ENCODE measurements at regions not wholly inside any gene's neighbourhood (a gene's known extent, or its start where the extent isn't known, plus 50 kb on each side); places are given as distances from the start of the nearest gene placed in this dataset.
"Not testable (repeated sequence)": the region's sequence is repeated elsewhere in the genome, so short reads cannot be mapped to it uniquely, and the experiment has no call there.

- H3K4me3 ChIP-seq: no peak overlapping the region
- no peak for DNase-seq (ENCODE audit: low read depth in 1 of 2, low spot score in 2 of 2)
- H3K27ac ChIP-seq: no peak overlapping the region
- H3K9me3 ChIP-seq (replicated peaks): no peaks in the 10 kb centered on the region
- H3K36me3 ChIP-seq: no peaks in the 10 kb centered on the region
- no peaks in the 10 kb centered on the region for H3K27me3 ChIP-seq (replicated peaks)
- H3K4me1 ChIP-seq (replicated peaks): no peaks in the 10 kb centered on the region
Measured at GRCh38 chr2:183684686-183685085, 560.4 kb downstream of the NUP35 start.

DNA sequence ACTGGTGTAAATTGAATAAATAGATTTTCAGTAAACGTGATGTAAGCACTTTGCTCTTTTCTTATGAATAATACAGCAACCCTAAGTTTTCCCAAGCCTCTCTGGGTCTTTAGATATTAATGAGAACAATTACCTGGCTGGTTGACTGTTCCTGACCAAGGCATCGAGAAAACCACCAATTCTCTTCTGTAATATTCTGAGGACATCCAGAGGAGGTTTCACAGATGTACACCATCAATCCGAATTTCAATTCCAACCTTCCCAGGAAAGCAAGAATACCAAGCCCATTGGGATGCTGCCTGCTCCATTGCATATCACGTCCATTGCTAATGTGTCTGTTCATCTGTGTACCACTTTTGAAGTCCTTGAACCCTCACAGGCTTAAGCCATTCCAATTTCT lies 571.8 kb downstream of the NUP35 start:
- Histone ChIP-seq H3K9me3 (replicated peaks) (no peaks in the 10 kb centered on the region), H3K27ac (no peak overlapping the region)

DNA sequence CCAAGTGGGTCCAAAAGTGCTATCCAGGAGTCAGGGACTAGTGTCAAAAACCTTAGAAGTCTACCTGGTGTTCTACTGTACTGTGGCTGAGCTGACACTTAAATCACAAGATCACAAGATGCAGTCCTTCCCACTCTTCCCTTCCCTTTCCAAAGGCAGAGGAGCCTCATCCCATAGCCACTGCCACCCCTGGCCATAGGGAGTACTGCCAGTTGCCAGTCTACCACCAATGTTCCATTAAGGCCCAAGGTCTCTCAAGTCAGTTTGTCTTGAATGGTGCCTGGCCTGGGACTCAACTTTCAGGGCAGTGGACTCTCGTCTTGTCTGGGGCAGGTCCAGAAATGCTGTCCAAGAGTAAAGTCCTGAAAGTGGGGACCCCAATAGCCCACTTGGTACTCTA lies 585.6 kb downstream of the NUP35 start:
- H3K27ac ChIP-seq: no peak overlapping the region
- H3K27me3 ChIP-seq (replicated peaks): no peaks in the 10 kb centered on the region

More for the DNA sequence above, 571.8 kb downstream of the NUP35 start:
- DNase-seq (ENCODE audit: low read depth in 1 of 2, low spot score in 2 of 2): no peak
- no peak overlapping the region for H3K4me3 ChIP-seq
- no peaks in the 10 kb centered on the region for H3K36me3 ChIP-seq
- H3K27me3 ChIP-seq (replicated peaks): no peaks in the 10 kb centered on the region
- H3K4me1 ChIP-seq (replicated peaks): no peaks in the 10 kb centered on the region

GRCh38 chr2:183718246-183718645 lies 594.0 kb downstream of the NUP35 start:
- no peaks in the 10 kb centered on the region for H3K4me1 ChIP-seq (replicated peaks)
- no peak overlapping the region for H3K27ac ChIP-seq
- H3K4me3 ChIP-seq: no peak overlapping the region
- no peaks in the 10 kb centered on the region for H3K27me3 ChIP-seq (replicated peaks)
- DNase-seq (ENCODE audit: low read depth in 1 of 2, low spot score in 2 of 2): no peak
- H3K9me3 ChIP-seq (replicated peaks): no peaks in the 10 kb centered on the region
- H3K36me3 ChIP-seq: no peaks in the 10 kb centered on the region

More for the DNA sequence above, 585.6 kb downstream of the NUP35 start:
- no peak for DNase-seq (ENCODE audit: low read depth in 1 of 2, low spot score in 2 of 2)
- no peaks in the 10 kb centered on the region for H3K4me1 ChIP-seq (replicated peaks)
- H3K9me3 ChIP-seq (replicated peaks): no peaks in the 10 kb centered on the region
- no peak overlapping the region for H3K4me3 ChIP-seq
- H3K36me3 ChIP-seq: no peaks in the 10 kb centered on the region

DNA sequence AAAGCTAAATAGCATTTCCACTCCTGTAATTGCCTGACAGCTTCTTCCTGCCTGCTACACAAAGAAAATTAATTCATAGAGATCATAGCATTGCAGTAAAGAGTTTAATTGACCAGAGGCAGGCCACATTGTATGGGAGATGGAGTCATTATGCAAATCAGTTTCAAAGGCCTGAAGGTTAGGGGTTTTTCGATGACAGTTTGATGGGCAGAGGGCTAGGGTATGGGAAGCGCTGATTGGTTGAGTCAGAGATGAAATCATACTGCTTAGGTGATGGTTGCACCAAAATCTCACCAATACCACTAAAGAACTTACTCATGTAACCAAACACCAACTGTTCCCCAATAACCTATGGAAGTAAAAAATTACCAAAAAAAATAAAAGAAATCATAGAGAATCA lies 599.0 kb downstream of the NUP35 start:
- H3K9me3 ChIP-seq (replicated peaks): no peaks in the 10 kb centered on the region; the same call in 1 of the 2 replicates
- DNase-seq (ENCODE audit: low read depth in 1 of 2, low spot score in 2 of 2): no peak

DNA sequence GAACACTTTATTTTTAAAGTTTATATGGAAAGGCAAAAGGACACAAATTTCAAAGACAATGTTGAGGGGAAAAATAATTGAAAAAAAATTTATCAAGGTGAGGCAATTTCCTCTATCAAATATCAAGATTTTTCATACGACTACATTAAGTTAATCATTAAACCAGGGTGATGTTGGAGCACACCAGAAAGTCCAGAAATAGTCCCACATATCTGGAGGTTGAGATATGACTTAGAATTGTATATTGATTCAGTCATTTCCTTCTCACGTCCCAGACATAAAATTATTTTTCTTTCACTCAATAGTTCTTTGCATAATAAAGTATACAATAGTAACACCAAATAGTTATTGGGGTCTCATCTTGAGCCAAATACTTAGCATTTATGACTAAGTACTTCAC lies 605.1 kb downstream of the NUP35 start:
- Histone ChIP-seq H3K27ac (no peak overlapping the region), H3K4me3 (no peak overlapping the region), H3K27me3 (replicated peaks) (no peaks in the 10 kb centered on the region), H3K36me3 (no peaks in the 10 kb centered on the region), H3K9me3 (replicated peaks) (no peaks in the 10 kb centered on the region; the same call in 1 of the 2 replicates), H3K4me1 (replicated peaks) (no peaks in the 10 kb centered on the region)
- no peak for DNase-seq (ENCODE audit: low read depth in 1 of 2, low spot score in 2 of 2)

More for the DNA sequence above, 599.0 kb downstream of the NUP35 start:
- H3K27me3 ChIP-seq (replicated peaks): no peaks in the 10 kb centered on the region
- H3K4me3 ChIP-seq: no peak overlapping the region
- H3K4me1 ChIP-seq (replicated peaks): no peaks in the 10 kb centered on the region
- H3K27ac ChIP-seq: no peak overlapping the region
- H3K36me3 ChIP-seq: no peaks in the 10 kb centered on the region

DNA sequence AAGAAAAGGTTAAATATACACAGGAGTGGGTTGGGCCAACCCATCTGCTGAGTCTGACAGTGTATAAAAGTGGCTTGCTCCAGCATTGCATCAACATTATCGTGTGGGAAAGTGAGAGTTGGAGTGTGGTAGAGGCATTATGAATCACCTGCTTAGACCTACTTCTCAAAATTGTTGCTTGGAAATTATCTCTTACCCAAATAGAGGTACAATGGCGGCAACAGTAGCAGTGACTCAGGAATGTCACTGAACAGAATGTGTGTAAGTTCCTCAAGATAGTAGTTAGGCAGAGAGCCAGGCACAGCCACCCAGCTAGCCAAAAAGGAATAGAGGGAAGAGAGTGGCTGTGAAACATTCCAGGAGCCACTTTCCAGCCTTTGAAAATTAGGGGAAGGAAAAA lies 616.0 kb downstream of the NUP35 start:
- Histone ChIP-seq H3K4me3 (no peak overlapping the region), H3K27ac (no peak overlapping the region), H3K36me3 (no peaks in the 10 kb centered on the region), H3K27me3 (replicated peaks) (no peaks in the 10 kb centered on the region), H3K4me1 (replicated peaks) (no peaks in the 10 kb centered on the region), H3K9me3 (replicated peaks) (no peaks in the 10 kb centered on the region)
- no peak for DNase-seq (ENCODE audit: low read depth in 1 of 2, low spot score in 2 of 2)

- no peak for DNase-seq (ENCODE audit: low read depth in 1 of 2, low spot score in 2 of 2)
- Histone ChIP-seq H3K27ac (no peak overlapping the region), H3K36me3 (no peaks in the 10 kb centered on the region), H3K9me3 (replicated peaks) (no peaks in the 10 kb centered on the region), H3K4me1 (replicated peaks) (no peaks in the 10 kb centered on the region), H3K27me3 (replicated peaks) (no peaks in the 10 kb centered on the region), H3K4me3 (no peak overlapping the region)
Measured at GRCh38 chr2:183752571-183752970, 628.3 kb downstream of the NUP35 start.

DNA sequence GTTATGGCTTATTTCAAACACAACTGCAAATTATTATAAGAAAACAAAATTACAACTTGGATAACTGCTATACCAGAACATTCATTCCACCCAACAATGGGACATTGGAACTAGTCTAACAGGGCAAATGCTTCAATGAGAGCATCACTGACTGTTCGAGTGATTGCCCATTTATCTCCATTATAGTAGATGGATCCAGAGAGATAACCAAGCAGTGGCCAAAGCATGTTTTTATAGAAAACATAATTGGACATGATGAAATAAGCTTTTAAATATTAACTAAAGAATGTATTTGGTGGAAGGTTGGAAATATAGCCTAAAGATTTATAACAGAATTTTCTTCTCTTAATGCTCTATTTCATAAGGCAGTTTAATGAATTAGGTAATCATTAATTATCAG lies 634.8 kb downstream of the NUP35 start:
- no peaks in the 10 kb centered on the region for H3K36me3 ChIP-seq
- H3K4me3 ChIP-seq: no peak overlapping the region
- no peaks in the 10 kb centered on the region for H3K9me3 ChIP-seq (replicated peaks)
- H3K4me1 ChIP-seq (replicated peaks): no peaks in the 10 kb centered on the region
- H3K27me3 ChIP-seq (replicated peaks): no peaks in the 10 kb centered on the region
- no peak for DNase-seq (ENCODE audit: low read depth in 1 of 2, low spot score in 2 of 2)
- H3K27ac ChIP-seq: no peak overlapping the region

- Histone ChIP-seq H3K9me3 (replicated peaks) (no peaks in the 10 kb centered on the region), H3K4me3 (no peak overlapping the region), H3K36me3 (no peaks in the 10 kb centered on the region), H3K27me3 (replicated peaks) (no peaks in the 10 kb centered on the region), H3K27ac (no peak overlapping the region), H3K4me1 (replicated peaks) (no peaks in the 10 kb centered on the region)
- DNase-seq (ENCODE audit: low read depth in 1 of 2, low spot score in 2 of 2): no peak
Measured at GRCh38 chr2:183773775-183774174, 649.5 kb downstream of the NUP35 start.

- Histone ChIP-seq H3K27ac (no peak overlapping the region), H3K36me3 (no peaks in the 10 kb centered on the region), H3K27me3 (replicated peaks) (no peaks in the 10 kb centered on the region), H3K9me3 (replicated peaks) (0 out of 2 replicates have a peak, but pooled peaks cover 2% of the 10 kb centered on the region), H3K4me3 (no peak overlapping the region), H3K4me1 (replicated peaks) (no peaks in the 10 kb centered on the region)
- no peak for DNase-seq (ENCODE audit: low read depth in 1 of 2, low spot score in 2 of 2)
Measured at GRCh38 chr2:183780072-183780471, 655.8 kb downstream of the NUP35 start.

DNA sequence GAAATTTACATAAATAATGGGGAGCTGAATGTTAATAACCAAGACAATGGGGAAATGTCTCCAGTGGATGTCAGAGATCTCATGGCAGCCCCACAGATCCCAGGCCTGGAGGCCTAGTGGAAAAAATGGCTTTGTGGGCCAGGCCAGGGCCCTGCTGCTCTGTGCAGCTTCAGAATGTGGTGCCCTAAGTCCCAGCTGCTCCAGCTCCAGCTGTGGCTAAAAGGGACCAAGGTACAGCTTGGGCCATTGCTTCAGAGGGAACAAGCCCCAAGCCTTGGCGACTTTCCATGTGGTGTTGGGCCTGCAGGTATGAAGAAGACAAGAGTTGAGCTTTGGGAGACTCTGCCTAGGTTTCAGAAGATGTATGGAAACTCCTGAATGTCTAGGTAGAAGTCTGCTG lies 658.2 kb downstream of the NUP35 start:
- Histone ChIP-seq H3K4me3 (no peak overlapping the region), H3K27me3 (replicated peaks) (no peaks in the 10 kb centered on the region), H3K27ac (no peak overlapping the region), H3K9me3 (replicated peaks) (0 out of 2 replicates have a peak, but pooled peaks cover 2% of the 10 kb centered on the region), H3K36me3 (no peaks in the 10 kb centered on the region), H3K4me1 (replicated peaks) (no peaks in the 10 kb centered on the region)
- no peak for DNase-seq (ENCODE audit: low read depth in 1 of 2, low spot score in 2 of 2)

DNA sequence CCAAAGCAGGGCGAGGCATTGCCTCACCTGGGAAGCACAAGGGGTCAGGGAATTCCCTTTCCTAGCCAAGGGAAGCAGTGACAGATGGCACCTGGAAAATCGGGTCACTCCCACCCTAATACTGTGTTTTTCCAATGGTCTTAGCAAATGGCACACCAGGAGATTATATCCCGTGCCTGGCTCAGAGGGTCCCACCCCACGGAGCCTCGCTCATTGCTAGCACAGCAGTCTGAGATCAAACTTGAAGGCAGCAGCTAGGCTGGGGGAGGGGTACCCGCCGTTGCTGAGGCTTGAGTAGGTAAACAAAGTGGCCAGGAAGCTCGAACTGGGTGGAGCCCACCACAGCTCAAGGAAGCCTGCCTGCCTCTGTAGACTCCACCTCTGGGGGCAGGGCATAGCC lies 664.6 kb downstream of the NUP35 start:
- DNase-seq (ENCODE audit: low read depth in 1 of 2, low spot score in 2 of 2); H3K9me3 ChIP-seq (replicated peaks); H3K36me3 ChIP-seq; H3K27me3 ChIP-seq (replicated peaks); H3K4me3 ChIP-seq; H3K27ac ChIP-seq; H3K4me1 ChIP-seq (replicated peaks): not testable (repeated sequence)

DNA sequence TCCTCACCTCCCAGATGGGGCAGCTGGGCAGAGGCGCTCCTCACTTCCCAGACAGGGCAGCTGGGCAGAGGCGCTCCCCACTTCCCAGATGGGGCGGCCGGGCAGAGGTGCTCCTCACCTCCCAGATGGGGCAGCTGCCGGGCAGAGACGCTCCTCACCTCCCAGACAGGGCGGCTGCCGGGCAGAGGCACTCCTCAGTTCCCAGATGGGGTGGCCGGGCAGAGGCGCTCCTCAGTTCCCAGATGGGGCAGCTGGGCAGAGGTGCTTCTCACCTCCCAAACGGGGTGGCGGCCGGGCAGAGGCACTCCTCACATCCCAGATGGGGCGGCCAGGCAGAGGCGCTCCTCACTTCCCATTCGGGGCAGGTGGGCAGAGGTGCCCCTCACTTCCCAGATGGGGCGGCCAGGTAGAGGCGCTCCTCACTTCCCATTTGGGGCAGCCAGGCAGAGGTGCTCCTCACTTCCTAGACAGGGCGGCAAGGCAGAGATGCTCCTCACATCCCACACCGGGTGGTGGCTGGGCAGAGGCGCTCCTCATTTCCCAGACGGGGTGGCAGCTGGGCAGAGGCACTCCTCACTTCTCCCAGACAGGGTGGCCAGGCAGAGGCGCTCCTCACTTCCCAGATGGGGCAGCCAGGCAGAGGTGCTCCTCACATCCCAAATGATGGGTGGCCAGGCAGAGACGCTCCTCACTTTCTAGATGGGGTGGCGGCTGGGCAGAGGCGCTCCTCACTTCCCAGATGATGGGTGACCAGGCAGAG lies 668.1 kb downstream of the NUP35 start:
- DNase-seq (ENCODE audit: low read depth in 1 of 2, low spot score in 2 of 2); H3K36me3 ChIP-seq; H3K9me3 ChIP-seq (replicated peaks): not testable (repeated sequence)

GRCh38 chr2:183798535-183798934 lies 674.3 kb downstream of the NUP35 start:
- Histone ChIP-seq H3K27ac (no peak overlapping the region), H3K4me3 (no peak overlapping the region), H3K4me1 (replicated peaks) (no peaks in the 10 kb centered on the region), H3K27me3 (replicated peaks) (no peaks in the 10 kb centered on the region), H3K9me3 (replicated peaks) (0 out of 2 replicates have a peak, but pooled peaks cover 3% of the 10 kb centered on the region), H3K36me3 (no peaks in the 10 kb centered on the region)
- no peak for DNase-seq (ENCODE audit: low read depth in 1 of 2, low spot score in 2 of 2)

More for the DNA sequence above, 668.1 kb downstream of the NUP35 start:
- H3K4me3 ChIP-seq; H3K27me3 ChIP-seq (replicated peaks); H3K27ac ChIP-seq; H3K4me1 ChIP-seq (replicated peaks): not testable (repeated sequence)
